ENCODE measurements at regions not wholly inside any gene's neighbourhood (a gene's known extent, or its start where the extent isn't known, plus 50 kb on each side); places are given as distances from the start of the nearest gene placed in this dataset.

- DNase-seq (ENCODE audit: low read depth in 4 of 6, low spot score in 6 of 6): peak in 2 of 6 donors; percentile 1 to 58
- Histone ChIP-seq H3K4me1 (ENCODE audit: control insufficient read depth, insufficient read depth, low read length) (no peaks in the 10 kb centered on the region), H3K27ac (ENCODE audit: low read depth, low read length) (no peak overlapping the region), H3K9me3 (ENCODE audit: control insufficient read depth, insufficient read depth, low read length) (no peaks in the 10 kb centered on the region), H3K4me3 (ENCODE audit: low read depth, low read length) (no peak overlapping the region), H3K27me3 (ENCODE audit: control insufficient read depth, insufficient read depth, low read length) (no peaks in the 10 kb centered on the region), H3K36me3 (ENCODE audit: control insufficient read depth, insufficient read depth, low read length) (no peaks in the 10 kb centered on the region)
- 53% methylated on average over 5 of the region's 7 CpGs for WGBS (ENCODE audit: insufficient coverage)
These were observed 587.7 kb upstream of the PITX2 start for GRCh38 chr4:111210595-111210994.

GRCh38 chr4:111213531-111213930 lies 590.7 kb upstream of the PITX2 start:
- H3K4me1 ChIP-seq (ENCODE audit: control insufficient read depth, insufficient read depth, low read length): no peaks in the 10 kb centered on the region
- peak in 4 of 6 donors; percentile 17 to 51 (median 20) for DNase-seq (ENCODE audit: low read depth in 4 of 6, low spot score in 6 of 6)
- no peak overlapping the region for H3K4me3 ChIP-seq (ENCODE audit: low read depth, low read length)
- WGBS (ENCODE audit: insufficient coverage): 34% methylated on average over 4 of the region's 4 CpGs
- no peaks in the 10 kb centered on the region for H3K36me3 ChIP-seq (ENCODE audit: control insufficient read depth, insufficient read depth, low read length)
- H3K27me3 ChIP-seq (ENCODE audit: control insufficient read depth, insufficient read depth, low read length): no peaks in the 10 kb centered on the region
- H3K9me3 ChIP-seq (ENCODE audit: control insufficient read depth, insufficient read depth, low read length): no peaks in the 10 kb centered on the region
- H3K27ac ChIP-seq (ENCODE audit: low read depth, low read length): no peak overlapping the region

GRCh38 chr4:111214371-111214770 lies 591.5 kb upstream of the PITX2 start:
- H3K36me3 ChIP-seq (ENCODE audit: control insufficient read depth, insufficient read depth, low read length): no peaks in the 10 kb centered on the region
- H3K9me3 ChIP-seq (ENCODE audit: control insufficient read depth, insufficient read depth, low read length): no peaks in the 10 kb centered on the region
- no peak overlapping the region for H3K27ac ChIP-seq (ENCODE audit: low read depth, low read length)
- H3K4me3 ChIP-seq (ENCODE audit: low read depth, low read length): no peak overlapping the region
- H3K27me3 ChIP-seq (ENCODE audit: control insufficient read depth, insufficient read depth, low read length): no peaks in the 10 kb centered on the region
- no peak for DNase-seq (ENCODE audit: low read depth in 4 of 6, low spot score in 6 of 6)
- whole genome bisulfite sequencing (ENCODE audit: insufficient coverage): no CpG with 5 or more reads among the region's 1 CpG
- H3K4me1 ChIP-seq (ENCODE audit: control insufficient read depth, insufficient read depth, low read length): no peaks in the 10 kb centered on the region

- Histone ChIP-seq H3K4me1 (ENCODE audit: control insufficient read depth, insufficient read depth, low read length) (no peaks in the 10 kb centered on the region), H3K9me3 (ENCODE audit: control insufficient read depth, insufficient read depth, low read length) (no peaks in the 10 kb centered on the region), H3K4me3 (ENCODE audit: low read depth, low read length) (no peak overlapping the region), H3K36me3 (ENCODE audit: control insufficient read depth, insufficient read depth, low read length) (no peaks in the 10 kb centered on the region), H3K27me3 (ENCODE audit: control insufficient read depth, insufficient read depth, low read length) (no peaks in the 10 kb centered on the region), H3K27ac (ENCODE audit: low read depth, low read length) (no peak overlapping the region)
- DNase-seq (ENCODE audit: low read depth in 4 of 6, low spot score in 6 of 6): no peak
These were observed 592.9 kb upstream of the PITX2 start for GRCh38 chr4:111215755-111216154.

GRCh38 chr4:111216791-111217190 lies 593.9 kb upstream of the PITX2 start:
- no peaks in the 10 kb centered on the region for H3K4me1 ChIP-seq (ENCODE audit: control insufficient read depth, insufficient read depth, low read length)
- no peaks in the 10 kb centered on the region for H3K9me3 ChIP-seq (ENCODE audit: control insufficient read depth, insufficient read depth, low read length)
- no peak overlapping the region for H3K27ac ChIP-seq (ENCODE audit: low read depth, low read length)
- no peaks in the 10 kb centered on the region for H3K27me3 ChIP-seq (ENCODE audit: control insufficient read depth, insufficient read depth, low read length)
- H3K36me3 ChIP-seq (ENCODE audit: control insufficient read depth, insufficient read depth, low read length): no peaks in the 10 kb centered on the region
- H3K4me3 ChIP-seq (ENCODE audit: low read depth, low read length): no peak overlapping the region
- no peak for DNase-seq (ENCODE audit: low read depth in 4 of 6, low spot score in 6 of 6)

GRCh38 chr4:111221371-111221770 lies 598.5 kb upstream of the PITX2 start:
- DNase-seq (ENCODE audit: low read depth in 4 of 6, low spot score in 6 of 6): no peak
- no peaks in the 10 kb centered on the region for H3K4me1 ChIP-seq (ENCODE audit: control insufficient read depth, insufficient read depth, low read length)
- no peaks in the 10 kb centered on the region for H3K9me3 ChIP-seq (ENCODE audit: control insufficient read depth, insufficient read depth, low read length)
- no peak overlapping the region for H3K4me3 ChIP-seq (ENCODE audit: low read depth, low read length)
- no peak overlapping the region for H3K27ac ChIP-seq (ENCODE audit: low read depth, low read length)
- no peaks in the 10 kb centered on the region for H3K27me3 ChIP-seq (ENCODE audit: control insufficient read depth, insufficient read depth, low read length)
- H3K36me3 ChIP-seq (ENCODE audit: control insufficient read depth, insufficient read depth, low read length): no peaks in the 10 kb centered on the region

- no peak overlapping the region for H3K4me3 ChIP-seq (ENCODE audit: low read depth, low read length)
- H3K27ac ChIP-seq (ENCODE audit: low read depth, low read length): no peak overlapping the region
- DNase-seq (ENCODE audit: low read depth in 4 of 6, low spot score in 6 of 6): no peak
- no peaks in the 10 kb centered on the region for H3K27me3 ChIP-seq (ENCODE audit: control insufficient read depth, insufficient read depth, low read length)
- 80% methylated on average over 1 of the region's 1 CpG for WGBS (ENCODE audit: insufficient coverage)
- H3K9me3 ChIP-seq (ENCODE audit: control insufficient read depth, insufficient read depth, low read length): no peaks in the 10 kb centered on the region
- H3K36me3 ChIP-seq (ENCODE audit: control insufficient read depth, insufficient read depth, low read length): no peaks in the 10 kb centered on the region
- no peaks in the 10 kb centered on the region for H3K4me1 ChIP-seq (ENCODE audit: control insufficient read depth, insufficient read depth, low read length)
These were observed 605.5 kb upstream of the PITX2 start for GRCh38 chr4:111228396-111228795.

GRCh38 chr4:111228874-111229273 lies 606.0 kb upstream of the PITX2 start:
- H3K4me3 ChIP-seq (ENCODE audit: low read depth, low read length): no peak overlapping the region
- no peaks in the 10 kb centered on the region for H3K9me3 ChIP-seq (ENCODE audit: control insufficient read depth, insufficient read depth, low read length)
- no peaks in the 10 kb centered on the region for H3K36me3 ChIP-seq (ENCODE audit: control insufficient read depth, insufficient read depth, low read length)
- H3K4me1 ChIP-seq (ENCODE audit: control insufficient read depth, insufficient read depth, low read length): no peaks in the 10 kb centered on the region
- no peak overlapping the region for H3K27ac ChIP-seq (ENCODE audit: low read depth, low read length)
- H3K27me3 ChIP-seq (ENCODE audit: control insufficient read depth, insufficient read depth, low read length): no peaks in the 10 kb centered on the region
- WGBS (ENCODE audit: insufficient coverage): no CpG with 5 or more reads among the region's 1 CpG
- DNase-seq (ENCODE audit: low read depth in 4 of 6, low spot score in 6 of 6): no peak

- H3K9me3 ChIP-seq (ENCODE audit: control insufficient read depth, insufficient read depth, low read length): no peaks in the 10 kb centered on the region
- no peaks in the 10 kb centered on the region for H3K36me3 ChIP-seq (ENCODE audit: control insufficient read depth, insufficient read depth, low read length)
- H3K4me3 ChIP-seq (ENCODE audit: low read depth, low read length): no peak overlapping the region
- no CpG with 5 or more reads among the region's 1 CpG for WGBS (ENCODE audit: insufficient coverage)
- H3K27ac ChIP-seq (ENCODE audit: low read depth, low read length): no peak overlapping the region
- no peaks in the 10 kb centered on the region for H3K4me1 ChIP-seq (ENCODE audit: control insufficient read depth, insufficient read depth, low read length)
- no peak for DNase-seq (ENCODE audit: low read depth in 4 of 6, low spot score in 6 of 6)
- no peaks in the 10 kb centered on the region for H3K27me3 ChIP-seq (ENCODE audit: control insufficient read depth, insufficient read depth, low read length)
These were observed 607.4 kb upstream of the PITX2 start for GRCh38 chr4:111230265-111230664.

- no peak overlapping the region for H3K27ac ChIP-seq (ENCODE audit: low read depth, low read length)
- WGBS (ENCODE audit: insufficient coverage): no CpG with 5 or more reads among the region's 4 CpGs
These were observed 608.4 kb upstream of the PITX2 start for GRCh38 chr4:111231281-111231680.

GRCh38 chr4:111234939-111235338 lies 612.1 kb upstream of the PITX2 start:
- Histone ChIP-seq H3K9me3 (ENCODE audit: control insufficient read depth, insufficient read depth, low read length) (no peaks in the 10 kb centered on the region), H3K4me1 (ENCODE audit: control insufficient read depth, insufficient read depth, low read length) (no peaks in the 10 kb centered on the region), H3K27me3 (ENCODE audit: control insufficient read depth, insufficient read depth, low read length) (no peaks in the 10 kb centered on the region), H3K27ac (ENCODE audit: low read depth, low read length) (no peak overlapping the region), H3K36me3 (ENCODE audit: control insufficient read depth, insufficient read depth, low read length) (no peaks in the 10 kb centered on the region), H3K4me3 (ENCODE audit: low read depth, low read length) (no peak overlapping the region)
- no peak for DNase-seq (ENCODE audit: low read depth in 4 of 6, low spot score in 6 of 6)
- WGBS (ENCODE audit: insufficient coverage): 67% methylated on average over 3 of the region's 8 CpGs

More at GRCh38 chr4:111231281-111231680, 608.4 kb upstream of the PITX2 start:
- no peaks in the 10 kb centered on the region for H3K36me3 ChIP-seq (ENCODE audit: control insufficient read depth, insufficient read depth, low read length)
- no peak overlapping the region for H3K4me3 ChIP-seq (ENCODE audit: low read depth, low read length)
- no peaks in the 10 kb centered on the region for H3K27me3 ChIP-seq (ENCODE audit: control insufficient read depth, insufficient read depth, low read length)
- H3K4me1 ChIP-seq (ENCODE audit: control insufficient read depth, insufficient read depth, low read length): no peaks in the 10 kb centered on the region
- no peak for DNase-seq (ENCODE audit: low read depth in 4 of 6, low spot score in 6 of 6)
- H3K9me3 ChIP-seq (ENCODE audit: control insufficient read depth, insufficient read depth, low read length): no peaks in the 10 kb centered on the region
